Colonic mucosa (tissue), 4 donors: ENCODE measurements at regions not wholly inside any gene's neighbourhood (a gene's known extent, or its start where the extent isn't known, plus 50 kb on each side); places are given as distances from the start of the nearest gene placed in this dataset.

ENCODE experiments used
- DNase-seq: peaks from one replicate; pipeline ENCODE4 v3.0.0-alpha.2; 2020
- H3K27ac ChIP-seq: fragments of 200-600 bp; one replicate; pipeline ENCODE4 v1.8.0; 2021
- H3K27me3 ChIP-seq: fragments of 200-600 bp; one replicate; pipeline ENCODE4 v1.8.0; 2021
- H3K36me3 ChIP-seq: fragments of 200-600 bp; one replicate; pipeline ENCODE4 v1.8.0; 2021
- H3K4me1 ChIP-seq: fragments of 200-600 bp; one replicate; pipeline ENCODE4 v1.8.0; 2021; ENCODE audit warnings: mild to moderate bottlenecking
- H3K4me3 ChIP-seq: fragments of 200-600 bp; one replicate; pipeline ENCODE4 v1.8.0; 2021
- H3K9ac ChIP-seq, 2 donors: one replicate each; pipeline ENCODE4 v1.7.0; 2013; ENCODE audit warnings: control low read depth in 2 of 2, low read depth in 2 of 2, low read length in 2 of 2
- H3K9me3 ChIP-seq: fragments of 200-600 bp; one replicate; pipeline ENCODE4 v1.8.0; 2021
- intact Hi-C: fragments of 100-400 bp; cut with DNase I; formaldehyde crosslinking; loops from one replicate; pipeline ENCODE4 v1.14.1; 2022
- TF ChIP-seq, protein P1 (sequence below): fragments of 200-600 bp; IDR thresholded peaks from one replicate; pipeline ENCODE4 v1.8.0; 2022; ENCODE audit warnings: antibody characterized with exemption, mild to moderate bottlenecking
- donor health status: healthy.
- donor health status: DM: no; HTN: no; CAD: no.
- donor health status: DM: no; HTN: no; CAD: no.

DNA sequence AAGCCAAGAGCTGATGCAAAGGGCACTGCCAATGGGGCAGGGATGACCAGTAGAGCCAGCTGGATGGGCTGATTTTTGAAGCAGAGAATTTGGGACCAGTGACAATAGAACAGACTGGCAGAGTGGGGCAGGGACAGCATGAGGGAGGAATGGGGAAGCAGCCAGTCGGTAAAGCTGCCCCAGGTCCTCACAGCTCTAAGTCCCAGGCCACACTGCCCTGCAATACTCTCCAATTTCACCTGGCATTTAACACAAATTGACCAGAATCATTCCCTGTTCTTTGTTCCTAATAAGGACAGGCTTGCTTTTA, 186.9 kb downstream of the CTTN start:
- Histone ChIP-seq H3K4me1 (no peaks in the 10 kb centered on the region), H3K4me3 (no peak overlapping the region), H3K9me3 (no peaks in the 10 kb centered on the region), H3K27ac (no peak overlapping the region), H3K27me3 (no peaks in the 10 kb centered on the region), H3K36me3 (no peaks in the 10 kb centered on the region), H3K9ac (no peak overlapping the region)
- TF ChIP-seq, protein P1, sequence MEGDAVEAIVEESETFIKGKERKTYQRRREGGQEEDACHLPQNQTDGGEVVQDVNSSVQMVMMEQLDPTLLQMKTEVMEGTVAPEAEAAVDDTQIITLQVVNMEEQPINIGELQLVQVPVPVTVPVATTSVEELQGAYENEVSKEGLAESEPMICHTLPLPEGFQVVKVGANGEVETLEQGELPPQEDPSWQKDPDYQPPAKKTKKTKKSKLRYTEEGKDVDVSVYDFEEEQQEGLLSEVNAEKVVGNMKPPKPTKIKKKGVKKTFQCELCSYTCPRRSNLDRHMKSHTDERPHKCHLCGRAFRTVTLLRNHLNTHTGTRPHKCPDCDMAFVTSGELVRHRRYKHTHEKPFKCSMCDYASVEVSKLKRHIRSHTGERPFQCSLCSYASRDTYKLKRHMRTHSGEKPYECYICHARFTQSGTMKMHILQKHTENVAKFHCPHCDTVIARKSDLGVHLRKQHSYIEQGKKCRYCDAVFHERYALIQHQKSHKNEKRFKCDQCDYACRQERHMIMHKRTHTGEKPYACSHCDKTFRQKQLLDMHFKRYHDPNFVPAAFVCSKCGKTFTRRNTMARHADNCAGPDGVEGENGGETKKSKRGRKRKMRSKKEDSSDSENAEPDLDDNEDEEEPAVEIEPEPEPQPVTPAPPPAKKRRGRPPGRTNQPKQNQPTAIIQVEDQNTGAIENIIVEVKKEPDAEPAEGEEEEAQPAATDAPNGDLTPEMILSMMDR = no peak
- DNase-seq = no peak
- intact Hi-C loops = no loop called here

DNA sequence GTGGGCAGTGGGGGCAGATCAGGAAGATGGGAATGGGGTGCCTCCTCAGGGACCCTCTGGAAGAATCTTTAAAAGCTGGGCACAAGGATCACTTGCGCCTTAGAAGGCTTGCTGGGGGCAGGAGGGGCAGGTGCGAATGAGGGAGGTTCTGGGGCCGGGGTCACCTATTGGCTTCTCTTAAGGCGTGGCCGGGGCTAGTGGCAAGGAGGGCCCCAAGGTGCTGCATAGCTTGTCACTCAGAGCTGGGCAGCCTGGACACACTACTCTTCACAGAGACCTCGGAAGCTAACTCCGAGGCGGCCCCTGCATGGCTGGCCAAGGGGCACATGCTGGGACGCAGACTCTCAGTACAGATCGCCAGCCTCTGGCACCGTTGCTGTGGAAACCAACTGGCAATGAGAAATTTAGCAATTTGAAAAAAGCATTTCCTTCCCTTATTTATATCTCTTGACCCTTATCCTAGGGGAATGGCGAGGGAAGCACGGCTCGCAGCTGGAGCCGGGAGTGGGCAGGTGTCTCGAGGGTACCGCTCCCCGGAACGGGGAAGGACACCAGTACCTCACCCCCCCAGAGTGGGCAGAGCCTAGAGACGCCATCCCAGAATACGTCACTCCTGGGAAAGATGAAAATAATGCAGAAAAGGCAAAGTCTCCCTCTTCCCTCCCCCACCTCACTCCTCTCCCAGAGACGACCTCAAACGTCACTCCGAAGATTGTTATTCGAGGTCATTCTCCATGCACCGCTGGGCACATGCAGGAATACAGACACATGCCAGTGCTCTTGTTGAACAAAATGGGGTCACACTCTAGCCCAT, 188.1 kb downstream of the CTTN start:
- Histone ChIP-seq H3K9me3 (no peaks in the 10 kb centered on the region), H3K4me3 (no peak overlapping the region), H3K9ac (no peak overlapping the region), H3K27ac (no peak overlapping the region), H3K27me3 (no peaks in the 10 kb centered on the region), H3K4me1 (no peaks in the 10 kb centered on the region), H3K36me3 (no peaks in the 10 kb centered on the region)
- intact Hi-C loops = no loop called here
- TF ChIP-seq, protein P1 = no peak
- no peak for DNase-seq

DNA sequence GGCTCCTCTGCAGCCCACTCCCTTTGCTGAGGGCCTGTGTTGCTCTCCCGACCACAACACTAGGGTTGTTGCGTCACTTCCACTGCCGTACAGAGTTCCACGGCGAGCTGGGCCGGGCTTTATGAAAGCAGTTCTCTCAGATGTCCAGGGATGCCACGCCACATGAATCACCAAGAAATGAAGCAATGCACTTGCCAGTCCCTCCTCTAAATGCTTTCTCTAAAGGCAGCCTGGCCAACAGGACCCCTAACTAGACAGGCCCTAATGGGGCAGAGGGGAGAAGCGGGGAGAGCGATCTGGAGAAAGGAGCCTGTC, 188.7 kb downstream of the CTTN start:
- no peaks in the 10 kb centered on the region for H3K27me3 ChIP-seq
- DNase-seq = no peak
- TF ChIP-seq, protein P1 = no peak
- H3K27ac ChIP-seq = no peak overlapping the region
- no peaks in the 10 kb centered on the region for H3K4me1 ChIP-seq
- intact Hi-C loops = no loop called here
- no peak overlapping the region for H3K9ac ChIP-seq
- no peak overlapping the region for H3K4me3 ChIP-seq
- H3K36me3 ChIP-seq = no peaks in the 10 kb centered on the region
- no peaks in the 10 kb centered on the region for H3K9me3 ChIP-seq

DNA sequence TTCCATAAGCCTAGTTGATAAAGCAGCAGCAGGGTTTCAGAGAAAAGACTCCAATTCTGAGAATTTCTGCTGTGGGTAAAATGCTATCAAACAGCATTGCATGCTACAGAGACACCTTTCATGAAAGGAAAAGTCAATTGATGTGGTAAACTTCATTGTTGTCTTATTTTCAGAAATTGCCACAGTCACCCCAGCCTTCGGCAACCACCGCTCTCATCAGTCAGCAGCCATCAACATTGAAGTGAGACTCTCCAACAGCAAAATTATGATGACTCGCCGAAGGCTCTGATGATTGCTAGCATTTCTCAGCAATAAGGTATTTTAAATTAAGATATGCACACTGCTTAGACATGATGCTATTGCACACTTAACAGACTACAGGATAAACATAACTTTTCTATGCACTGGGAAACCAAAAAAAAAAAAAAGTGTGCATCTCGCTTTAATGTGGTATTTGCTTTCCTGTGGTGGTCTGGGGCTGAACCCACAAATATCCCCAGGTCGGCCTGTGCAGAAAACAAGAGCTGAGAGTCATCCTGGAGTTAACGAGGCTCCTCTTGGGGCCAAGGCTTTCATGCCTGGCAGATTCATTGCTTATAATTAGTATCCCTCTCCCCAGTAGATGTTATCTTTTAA, 192.1 kb downstream of the CTTN start:
- Histone ChIP-seq H3K4me3 (no peak overlapping the region), H3K9me3 (no peaks in the 10 kb centered on the region), H3K36me3 (no peaks in the 10 kb centered on the region), H3K27ac (no peak overlapping the region), H3K9ac (no peak overlapping the region), H3K4me1 (no peaks in the 10 kb centered on the region), H3K27me3 (no peaks in the 10 kb centered on the region)
- intact Hi-C loops = no loop called here
- TF ChIP-seq, protein P1 = no peak
- no peak for DNase-seq

DNA sequence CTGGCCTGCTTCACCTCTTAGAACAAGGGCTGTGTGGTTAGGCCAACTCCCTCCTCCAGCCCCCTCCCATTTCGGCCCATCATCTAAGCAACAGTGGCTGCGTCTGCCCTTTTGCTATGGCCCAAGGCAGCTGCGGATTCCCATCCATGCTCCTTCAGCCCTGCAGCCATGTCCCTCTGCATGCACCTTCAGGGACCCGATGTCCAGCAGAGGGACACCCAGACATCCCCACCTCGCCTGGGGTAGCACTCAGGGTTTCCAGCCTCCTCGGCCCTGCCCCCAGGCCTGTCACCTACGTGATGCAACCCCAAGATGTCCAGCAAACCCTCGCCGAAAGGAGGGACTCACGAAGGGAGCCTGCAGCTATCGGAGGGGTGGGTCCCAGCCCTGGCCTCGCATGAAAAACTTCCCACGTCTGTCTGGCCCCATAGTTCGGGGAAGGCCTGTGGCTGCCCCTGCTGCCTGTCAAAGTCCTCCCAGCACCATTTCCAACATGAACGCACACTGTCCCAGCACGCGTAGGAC, 194.4 kb downstream of the CTTN start:
- no peaks in the 10 kb centered on the region for H3K4me1 ChIP-seq
- intact Hi-C loops = no loop called here
- H3K27ac ChIP-seq = no peak overlapping the region
- no peaks in the 10 kb centered on the region for H3K36me3 ChIP-seq
- H3K4me3 ChIP-seq = no peak overlapping the region
- H3K27me3 ChIP-seq = no peaks in the 10 kb centered on the region
- no peak overlapping the region for H3K9ac ChIP-seq
- DNase-seq = no peak
- H3K9me3 ChIP-seq = no peaks in the 10 kb centered on the region
- TF ChIP-seq, protein P1 = no peak
